OCI-LY1 (cell line): ENCODE measurements at regions not wholly inside any gene's neighbourhood (a gene's known extent, or its start where the extent isn't known, plus 50 kb on each side); places are given as distances from the start of the nearest gene placed in this dataset.

Experiments used
- CTCF ChIP-seq: fragments of 200-600 bp; sonication (generic), shearing (Covaris generic); IDR thresholded peaks from 2 replicates; pipeline ENCODE4 v1.5.1; 2017; ENCODE audit warnings: mild to moderate bottlenecking, antibody characterized with exemption, low read length, moderate library complexity, mixed read lengths
- EZH2 ChIP-seq: fragments of 200-600 bp; sonication (generic), shearing (Covaris generic); IDR thresholded peaks from 2 replicates; pipeline ENCODE4 v1.8.0; 2017; ENCODE audit warnings: borderline replicate concordance, mixed run types, mild to moderate bottlenecking, antibody characterized with exemption, low read length, moderate library complexity, mixed read lengths

DNA sequence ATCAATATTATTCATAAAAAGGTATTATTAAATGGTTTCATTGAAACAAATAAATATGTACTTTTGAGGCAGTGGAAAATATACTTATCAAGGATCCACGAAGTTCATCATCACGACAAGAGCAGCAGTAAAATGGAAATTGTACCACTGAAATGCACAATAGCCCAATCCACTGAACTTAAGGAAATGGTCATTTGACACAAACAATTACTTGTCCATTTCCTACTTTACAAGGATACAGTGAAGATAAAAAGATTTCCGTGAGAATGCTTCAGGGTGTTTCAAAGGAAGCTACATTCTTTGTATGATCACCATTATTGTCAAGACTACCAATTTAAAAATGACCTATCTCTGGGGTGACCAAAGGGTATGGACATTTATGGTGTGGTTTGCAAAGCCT, 210.3 kb downstream of the SYK start:
- no peak for TF ChIP-seq CTCF
- no peak for TF ChIP-seq EZH2
